CD4-positive, alpha-beta T cell (primary cell): ENCODE measurements at regions not wholly inside any gene's neighbourhood (a gene's known extent, or its start where the extent isn't known, plus 50 kb on each side); places are given as distances from the start of the nearest gene placed in this dataset.

ENCODE experiments used
- ATAC-seq: fragments of 200-7000 bp; cut with Tn5 transposase; one replicate; pipeline ENCODE4 v1.10.0; 2022; ENCODE audit warnings: mild to moderate bottlenecking; ENCODE audit not compliant: poor library complexity
- CTCF ChIA-PET: fragments of 350-600 bp; sonication (Branson Sonifier 250); formaldehyde crosslinking; loops from one replicate; lab custom pipeline; 2021; ENCODE audit warnings: antibody characterized with exemption, inconsistent platforms; lab: Charles Lee
- POLR2A ChIA-PET: fragments of 350-600 bp; sonication (Branson Sonifier 250); formaldehyde crosslinking; loops from one replicate; lab custom pipeline; 2021; ENCODE audit warnings: antibody characterized with exemption, inconsistent platforms; lab: Charles Lee
- DNase-seq, 14 experiments: peaks; one replicate each; pipeline ENCODE4 v3.0.0-alpha.2; 2013 to 2020; ENCODE audit warnings: mixed read lengths in 2 of 14
- H3K27ac ChIP-seq, 2 donors: one replicate each; pipeline versions ENCODE4 v1.5.1 to v1.7.0; 2013; ENCODE audit warnings: low read length in 2 of 2, low read depth in 1 of 2, mild to moderate bottlenecking in 1 of 2
- H3K27me3 ChIP-seq, 2 experiments: 1 replicate in 1 of 2; 2 replicates in 1 of 2; pipeline versions ENCODE4 v1.6.1 to v1.7.0; 2013; ENCODE audit warnings: low read length in 2 of 2, control low read depth in 1 of 2, mild to moderate bottlenecking in 1 of 2, moderate library complexity in 1 of 2; ENCODE audit not compliant: insufficient read depth in 2 of 2, control insufficient read depth in 1 of 2
- H3K36me3 ChIP-seq: one replicate; pipeline ENCODE4 v1.6.1; 2013; ENCODE audit warnings: low read length, control low read depth; ENCODE audit not compliant: insufficient read depth
- H3K4me1 ChIP-seq: one replicate; pipeline ENCODE4 v1.6.1; 2013; ENCODE audit warnings: low read length, control low read depth; ENCODE audit not compliant: insufficient read depth
- H3K4me3 ChIP-seq: one replicate; pipeline ENCODE4 v1.5.1; 2013; ENCODE audit warnings: mild to moderate bottlenecking, low read length, moderate library complexity
- H3K9me3 ChIP-seq, 2 experiments: 1 replicate in 1 of 2; 2 replicates in 1 of 2; pipeline versions ENCODE4 v1.6.1 to v1.7.0; 2013; ENCODE audit warnings: low read length in 2 of 2, mild to moderate bottlenecking in 2 of 2, control low read depth in 1 of 2, moderate library complexity in 1 of 2; ENCODE audit not compliant: control insufficient read depth in 1 of 2, insufficient read depth in 1 of 2
- H3K27ac Mint-ChIP-seq: one replicate; pipeline ENCODE4 v1.8.0; 2020; ENCODE audit warnings: mixed read lengths
- H3K27me3 Mint-ChIP-seq: one replicate; pipeline ENCODE4 v1.8.0; 2021; ENCODE audit warnings: mixed read lengths
- H3K36me3 Mint-ChIP-seq: one replicate; pipeline ENCODE4 v1.8.0; 2021; ENCODE audit warnings: low read depth, mixed read lengths
- H3K4me1 Mint-ChIP-seq: one replicate; pipeline ENCODE4 v1.8.0; 2021; ENCODE audit warnings: low read depth, mixed read lengths
- H3K4me3 Mint-ChIP-seq: one replicate; pipeline ENCODE4 v1.8.0; 2020; ENCODE audit warnings: mild to moderate bottlenecking, mixed read lengths
- H3K9me3 Mint-ChIP-seq: one replicate; pipeline ENCODE4 v1.8.0; 2020; ENCODE audit warnings: mixed read lengths
- CTCF ChIP-seq: fragments of 200-600 bp; IDR thresholded peaks from one replicate; pipeline ENCODE4 v1.8.0; 2022; ENCODE audit warnings: antibody characterized with exemption, mild to moderate bottlenecking
- intact Hi-C, 2 experiments: fragments of 100-400 bp; cut with DNase I in 1 of 2; cut with micrococcal nuclease in 1 of 2; formaldehyde crosslinking; loops; one replicate each; pipeline versions ENCODE4 v1.15.1 to v1.9.0; 2023 to 2025; cut with DNase I, micrococcal nuclease

GRCh38 chr5:162434281-162434680, 366.7 kb downstream of the GABRG2 start:
- Mint-ChIP-seq H3K27me3 (no peaks in the 10 kb centered on the region), H3K4me1 (no peaks in the 10 kb centered on the region), H3K4me3 (no peak overlapping the region), H3K9me3 (no peaks in the 10 kb centered on the region), H3K27ac (no peak overlapping the region), H3K36me3 (no peaks in the 10 kb centered on the region)
- DNase-seq (no peak), ATAC-seq (no peak)
- CTCF ChIA-PET: no interaction called here
- POLR2A ChIA-PET: no interaction called here
- intact Hi-C loops: no loop called here
- H3K36me3 ChIP-seq: no peaks in the 10 kb centered on the region
- no peaks in the 10 kb centered on the region for H3K27me3 ChIP-seq
- H3K4me1 ChIP-seq: no peaks in the 10 kb centered on the region
- no peak overlapping the region for H3K27ac ChIP-seq
- TF ChIP-seq CTCF: no peak
- H3K4me3 ChIP-seq: no peak overlapping the region
- no peaks in the 10 kb centered on the region for H3K9me3 ChIP-seq

GRCh38 chr5:162436055-162436454, 368.5 kb downstream of the GABRG2 start:
- H3K36me3 Mint-ChIP-seq: no peaks in the 10 kb centered on the region
- ChIA-PET POLR2A (no interaction called here), CTCF (no interaction called here)
- no peak overlapping the region for H3K27ac Mint-ChIP-seq
- no peaks in the 10 kb centered on the region for H3K27me3 Mint-ChIP-seq
- no peak overlapping the region for H3K27ac ChIP-seq
- H3K27me3 ChIP-seq: no peaks in the 10 kb centered on the region
- H3K9me3 Mint-ChIP-seq: peaks cover 2% of the 10 kb centered on the region
- H3K9me3 ChIP-seq: no peaks in the 10 kb centered on the region
- intact Hi-C loops: no loop called here
- DNase-seq (no peak), ATAC-seq (no peak)
- H3K4me1 ChIP-seq: no peaks in the 10 kb centered on the region
- no peaks in the 10 kb centered on the region for H3K4me1 Mint-ChIP-seq
- H3K4me3 ChIP-seq: no peak overlapping the region
- TF ChIP-seq CTCF: no peak
- H3K4me3 Mint-ChIP-seq: no peak overlapping the region
- no peaks in the 10 kb centered on the region for H3K36me3 ChIP-seq

GRCh38 chr5:162444129-162444762, 376.7 kb downstream of the GABRG2 start:
- no peak overlapping the region for H3K27ac Mint-ChIP-seq
- H3K27ac ChIP-seq: no peak overlapping the region
- intact Hi-C loops: no loop called here
- no peaks in the 10 kb centered on the region for H3K36me3 ChIP-seq
- no peak for ATAC-seq
- H3K27me3 Mint-ChIP-seq: no peaks in the 10 kb centered on the region
- H3K27me3 ChIP-seq: no peaks in the 10 kb centered on the region
- H3K9me3 Mint-ChIP-seq: peaks cover 2% of the 10 kb centered on the region
- ChIA-PET POLR2A (no interaction called here), CTCF (no interaction called here)
- no peak for DNase-seq
- TF ChIP-seq CTCF: no peak
- no peaks in the 10 kb centered on the region for H3K36me3 Mint-ChIP-seq
- H3K4me1 Mint-ChIP-seq: no peaks in the 10 kb centered on the region
- H3K4me3 ChIP-seq: no peak overlapping the region
- H3K4me1 ChIP-seq: no peaks in the 10 kb centered on the region
- H3K4me3 Mint-ChIP-seq: no peak overlapping the region
- H3K9me3 ChIP-seq: peaks cover 0 to 7% of the 10 kb centered on the region in 2 experiments
